IMR-90 (cell line): ENCODE measurements at regions not wholly inside any gene's neighbourhood (a gene's known extent, or its start where the extent isn't known, plus 50 kb on each side); places are given as distances from the start of the nearest gene placed in this dataset.
A peak's percentile ranks its signal among the peaks of the same experiment; 100 is the strongest.

Source experiments
- ATAC-seq: fragments of 200-7000 bp; cut with Tn5 transposase; 2 replicates; pipeline ENCODE4 v1.9.1; 2020; ENCODE audit warnings: low read depth, mild to moderate bottlenecking, moderate library complexity
- BruUV-seq: library from RNA; stranded (reverse); fragments of 400-500 nt; replicated peaks from 2 replicates; lab custom pipeline; 2021; lab: Mats Ljungman, UMichigan
- CTCF ChIA-PET: fragments of 300-600 bp; formaldehyde crosslinking; extraction: SDS; loops from one replicate; lab custom pipeline; 2021; ENCODE audit warnings: antibody characterized with exemption; lab: Yijun Ruan, JAX
- POLR2A ChIA-PET: fragments of 300-600 bp; sonication (Branson Sonifier 250); formaldehyde crosslinking; loops from one replicate; lab custom pipeline; 2022; ENCODE audit warnings: antibody characterized with exemption; ENCODE audit not compliant: unreplicated experiment; lab: Charles Lee
- DNase-seq: peaks from one replicate; pipeline ENCODE4 v3.0.0; 2013
- H2AFZ ChIP-seq: replicated peaks from 2 replicates; pipeline ENCODE3; 2013; ENCODE audit warnings: low read length, mild to moderate bottlenecking; ENCODE audit not compliant: poor library complexity
- H2AK5ac ChIP-seq: 2 replicates; pipeline ENCODE4 v1.6.1; 2013; ENCODE audit warnings: low read depth, low read length, inconsistent platforms
- H2AK9ac ChIP-seq: replicated peaks from 2 replicates; pipeline ENCODE3; 2013; ENCODE audit warnings: mild to moderate bottlenecking, low read depth, low read length, moderate library complexity; ENCODE audit not compliant: poor library complexity
- H2BK120ac ChIP-seq: 2 replicates; pipeline ENCODE4 v1.6.1; 2013; ENCODE audit warnings: low read depth, low read length, inconsistent platforms
- H2BK15ac ChIP-seq: 3 replicates; pipeline ENCODE4 v1.6.1; 2013; ENCODE audit warnings: low read depth, low read length, inconsistent platforms
- H2BK20ac ChIP-seq: 2 replicates; pipeline ENCODE4 v1.6.1; 2013; ENCODE audit warnings: low read depth, mild to moderate bottlenecking, inconsistent platforms, low read length, moderate library complexity
- H2BK5ac ChIP-seq: 2 replicates; pipeline ENCODE4 v1.6.1; 2013; ENCODE audit warnings: mild to moderate bottlenecking, low read depth, low read length, inconsistent platforms; ENCODE audit not compliant: poor library complexity, severe bottlenecking
- H3K14ac ChIP-seq: replicated peaks from 2 replicates; pipeline ENCODE4 v1.6.1; 2013; ENCODE audit warnings: low read depth, low read length, inconsistent platforms
- H3K18ac ChIP-seq: 2 replicates; pipeline ENCODE4 v1.6.1; 2013; ENCODE audit warnings: low read depth, low read length, control low read depth
- H3K23ac ChIP-seq: 2 replicates; pipeline ENCODE4 v1.6.1; 2013; ENCODE audit warnings: low read depth, low read length, inconsistent platforms
- H3K27ac ChIP-seq: 2 replicates; pipeline ENCODE4 v1.5.1; 2013; ENCODE audit warnings: mild to moderate bottlenecking, control low read depth, low read length; ENCODE audit not compliant: insufficient read depth
- H3K27me3 ChIP-seq: 2 replicates; pipeline ENCODE4 v1.6.1; 2013; ENCODE audit warnings: low read length; ENCODE audit not compliant: control insufficient read depth, insufficient read depth
- H3K36me3 ChIP-seq: 2 replicates; pipeline ENCODE4 v1.6.1; 2013; ENCODE audit warnings: low read length, mixed read lengths; ENCODE audit not compliant: control insufficient read depth, insufficient read depth
- H3K4ac ChIP-seq: 2 replicates; pipeline ENCODE4 v1.6.1; 2013; ENCODE audit warnings: low read depth, low read length, inconsistent platforms
- H3K4me1 ChIP-seq: 2 replicates; pipeline ENCODE4 v1.6.1; 2013; ENCODE audit warnings: low read length, mixed read lengths; ENCODE audit not compliant: control insufficient read depth, insufficient read depth
- H3K4me2 ChIP-seq: 2 replicates; pipeline ENCODE4 v1.6.1; 2013; ENCODE audit warnings: low read depth, mild to moderate bottlenecking, control low read depth, low read length, moderate library complexity
- H3K4me3 ChIP-seq: 2 replicates; pipeline ENCODE4 v1.5.1; 2013; ENCODE audit warnings: low read depth, mild to moderate bottlenecking, control low read depth, low read length, moderate library complexity; ENCODE audit not compliant: insufficient read depth
- H3K56ac ChIP-seq: 2 replicates; pipeline ENCODE4 v1.6.1; 2013; ENCODE audit warnings: low read length, inconsistent platforms; ENCODE audit not compliant: insufficient read depth; ENCODE audit errors: extremely low read depth
- H3K79me1 ChIP-seq, 2 experiments: 2 replicates each; pipeline ENCODE4 v1.6.1; 2013; ENCODE audit warnings: low read length in 2 of 2, inconsistent platforms in 1 of 2, low read depth in 1 of 2
- H3K9ac ChIP-seq: 2 replicates; pipeline ENCODE4 v1.6.1; 2013; ENCODE audit warnings: low read depth, low read length, control low read depth
- H3K9me1 ChIP-seq: 2 replicates; pipeline ENCODE4 v1.6.1; 2013; ENCODE audit warnings: low read length, inconsistent platforms; ENCODE audit not compliant: insufficient read depth
- H3K9me3 ChIP-seq: 2 replicates; pipeline ENCODE4 v1.6.1; 2013; ENCODE audit warnings: low read length; ENCODE audit not compliant: control insufficient read depth, insufficient read depth
- H4K20me1 ChIP-seq: 2 replicates; pipeline ENCODE4 v1.6.1; 2013; ENCODE audit warnings: low read length, inconsistent platforms; ENCODE audit not compliant: insufficient read depth
- H4K5ac ChIP-seq: 2 replicates; pipeline ENCODE4 v1.6.1; 2013; ENCODE audit warnings: mild to moderate bottlenecking, low read depth, low read length, control low read depth
- H4K8ac ChIP-seq, 2 experiments: 2 replicates each; pipeline ENCODE4 v1.6.1; 2013; ENCODE audit warnings: low read depth in 2 of 2, low read length in 2 of 2, control low read depth in 1 of 2, inconsistent platforms in 1 of 2
- H4K91ac ChIP-seq: 2 replicates; pipeline ENCODE4 v1.6.1; 2013; ENCODE audit warnings: low read depth, low read length, inconsistent platforms; ENCODE audit not compliant: insufficient read depth
- CEBPB ChIP-seq: IDR thresholded peaks from 2 replicates; pipeline ENCODE4 v1.6.1; 2012; ENCODE audit warnings: low read depth, low read length, improper control_type of control experiment
- CTCF ChIP-seq: conservative IDR thresholded peaks from 2 replicates; pipeline ENCODE4 v1.5.1; 2012; ENCODE audit warnings: mild to moderate bottlenecking, low read depth, low read length, improper control_type of control experiment
- MAFK ChIP-seq: IDR thresholded peaks from 2 replicates; pipeline ENCODE4 v1.6.1; 2012; ENCODE audit warnings: low read depth, low read length, improper control_type of control experiment
- WGBS, 2 experiments: methylation state at CpG; one replicate each; pipeline versions ENCODE4 v1.1.5 to v1.1.7; 2013; ENCODE audit warnings: missing lambda C conversion rate in 2 of 2; ENCODE audit not compliant: insufficient read length in 1 of 2; ENCODE audit errors: extremely low coverage in 2 of 2; 5-methylcytosine and 5-hydroxymethylcytosine counted together
- dilution Hi-C: fragments of 300-500 bp; cut with HindIII; formaldehyde crosslinking; loops from one replicate; pipeline ENCODE4 v1.14.3; 2018; ENCODE audit warnings: low sequenced_read_pairs; ENCODE audit not compliant: unreplicated experiment
- in situ Hi-C: fragments of 300-500 bp; cut with MboI; formaldehyde crosslinking; loops from 3 replicates; pipeline ENCODE4 v1.14.3; 2019; ENCODE audit warnings: low sequenced_read_pairs, inconsistent platforms, mixed read lengths
- intact Hi-C: fragments of 100-400 bp; cut with micrococcal nuclease; formaldehyde crosslinking; loops from 2 replicates; pipeline ENCODE4 v1.10.0; 2022

DNA sequence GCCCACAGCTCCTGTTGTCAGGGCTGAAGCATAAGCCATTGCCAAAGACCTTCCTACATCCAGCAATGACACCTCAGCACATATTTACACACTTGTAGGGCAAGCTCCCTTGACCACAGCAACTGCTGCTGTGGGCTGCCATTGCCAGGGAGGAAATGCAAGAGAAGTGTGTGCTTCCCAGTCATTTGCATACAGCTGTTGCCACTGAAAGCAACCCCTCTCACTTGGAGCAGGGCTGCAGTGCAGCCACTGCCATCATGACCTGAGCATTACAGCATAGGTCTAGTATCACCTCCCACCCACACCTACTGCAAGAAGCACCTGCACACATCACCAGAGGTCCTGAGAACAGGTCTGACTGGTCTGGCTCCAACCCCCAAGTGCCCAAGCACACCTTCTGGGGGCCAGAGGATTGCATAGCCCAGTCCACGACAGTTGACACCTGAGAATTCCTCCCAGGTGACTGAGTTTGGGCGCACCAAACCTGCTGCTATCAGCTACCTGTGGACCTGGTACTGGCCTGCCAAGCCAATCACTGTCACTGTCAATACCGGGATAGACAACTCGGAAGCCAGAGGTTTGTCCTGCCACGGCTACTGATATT lies 636.5 kb upstream of the SLIT2 start:
- H3K14ac ChIP-seq: no peak overlapping the region
- intact Hi-C loops: no loop called here
- H2AK9ac ChIP-seq: no peak overlapping the region

More for the DNA sequence above, 636.5 kb upstream of the SLIT2 start:
- no peak overlapping the region for H3K56ac ChIP-seq
- H2BK15ac ChIP-seq: no peak overlapping the region
- DNase-seq (no peak), ATAC-seq (no peak)
- no peaks in the 10 kb centered on the region for H3K79me1 ChIP-seq
- H3K4me1 ChIP-seq: no peaks in the 10 kb centered on the region
- BruUV-seq: no TSS peak
- no peaks in the 10 kb centered on the region for H3K36me3 ChIP-seq
- no peaks in the 10 kb centered on the region for H3K9me3 ChIP-seq
- no peak overlapping the region for H3K27ac ChIP-seq
- H2BK5ac ChIP-seq: no peak overlapping the region
- H3K23ac ChIP-seq: no peak overlapping the region
- dilution Hi-C loops (no loop called here), in situ Hi-C loops (no loop called here)
- H2BK20ac ChIP-seq: no peak overlapping the region
- no peak overlapping the region for H4K5ac ChIP-seq
- no peaks in the 10 kb centered on the region for H3K9me1 ChIP-seq
- H3K4ac ChIP-seq: no peak overlapping the region
- H4K8ac ChIP-seq: no peak overlapping the region
- no peak overlapping the region for H3K18ac ChIP-seq
- no peaks in the 10 kb centered on the region for H4K20me1 ChIP-seq
- no peak overlapping the region for H4K91ac ChIP-seq
- H2BK120ac ChIP-seq: no peak overlapping the region
- no peak overlapping the region for H3K4me3 ChIP-seq
- H3K27me3 ChIP-seq: no peaks in the 10 kb centered on the region
- 100% methylated on average over 1 of the region's 5 CpGs; no CpG with 5 or more reads in 1 of the 2 experiments for WGBS, 2 experiments
- TF ChIP-seq MAFK (no peak), CEBPB (no peak), CTCF (no peak)
- H3K4me2 ChIP-seq: no peak overlapping the region
- no peak overlapping the region for H3K9ac ChIP-seq
- H2AK5ac ChIP-seq: no peak overlapping the region
- H2AFZ ChIP-seq: peak overlapping the region; percentile 41
- ChIA-PET POLR2A (no interaction called here), CTCF (no interaction called here)
